HG03196 (cell line): ENCODE measurements at regions not wholly inside any gene's neighbourhood (a gene's known extent, or its start where the extent isn't known, plus 50 kb on each side); places are given as distances from the start of the nearest gene placed in this dataset.

Source experiments
- ATAC-seq: cut with Tn5 transposase; IDR thresholded peaks from one replicate; pipeline ENCODE4 v1.9.1; 2021; ENCODE audit not compliant: unreplicated experiment

DNA sequence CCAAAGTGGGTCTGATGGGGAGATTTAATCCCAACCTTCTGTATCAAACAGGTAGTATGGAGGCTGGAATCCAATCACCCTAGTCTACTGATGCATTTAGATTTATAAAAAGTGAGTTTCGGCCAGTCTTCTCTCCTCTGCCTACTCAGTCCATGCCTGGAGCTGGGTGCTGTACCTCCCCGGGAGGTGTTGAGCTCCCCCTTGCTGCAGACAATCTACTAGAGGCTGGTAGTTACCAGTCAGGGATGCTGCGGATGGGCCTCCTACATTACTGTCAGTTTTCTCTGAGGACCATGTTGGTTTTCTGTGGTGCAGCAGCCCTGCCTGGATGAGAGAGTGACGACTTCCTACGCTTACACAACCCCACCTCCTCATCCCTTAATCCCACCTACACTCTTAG is 118.6 kb upstream of the CELF4 start:
- no peak for ATAC-seq

DNA sequence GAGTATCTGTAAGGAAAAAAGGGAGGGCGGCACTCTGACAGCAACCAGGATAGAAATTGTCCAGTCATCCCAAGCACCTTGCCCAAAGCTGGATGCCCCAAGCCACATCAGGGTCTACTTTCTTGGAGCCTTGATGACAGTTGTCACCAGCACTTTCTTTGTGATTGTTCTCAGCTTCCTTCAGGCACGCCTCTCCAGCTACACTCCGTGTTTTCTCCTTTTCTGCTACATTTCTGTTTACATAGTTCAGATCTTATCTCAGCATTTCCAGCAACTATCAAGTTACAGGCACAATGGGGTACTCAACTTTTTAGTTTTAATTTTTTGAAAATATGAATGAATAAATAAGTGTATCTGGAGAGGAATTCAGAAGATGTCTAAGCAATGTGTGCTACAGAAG is 115.3 kb upstream of the CELF4 start:
- no peak for ATAC-seq

DNA sequence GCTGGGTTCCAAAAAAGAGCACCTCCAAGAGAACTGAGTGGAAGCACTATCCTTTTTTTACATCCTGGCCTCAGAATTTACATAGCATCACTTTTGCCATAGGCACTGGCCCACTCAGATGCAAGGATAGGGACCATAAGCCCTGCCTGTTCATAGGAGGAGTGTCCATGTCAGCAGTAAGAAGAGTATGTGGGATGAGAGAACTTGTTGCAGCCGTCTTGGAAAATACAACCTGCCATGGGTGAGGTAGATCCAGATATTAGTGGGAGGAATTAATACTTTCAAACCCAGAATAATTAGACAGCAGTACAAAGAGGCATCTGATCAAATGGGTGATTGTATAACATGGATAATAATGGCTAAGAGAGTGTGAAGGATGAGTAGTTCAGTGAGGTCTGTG is 110.7 kb upstream of the CELF4 start:
- no peak for ATAC-seq

DNA sequence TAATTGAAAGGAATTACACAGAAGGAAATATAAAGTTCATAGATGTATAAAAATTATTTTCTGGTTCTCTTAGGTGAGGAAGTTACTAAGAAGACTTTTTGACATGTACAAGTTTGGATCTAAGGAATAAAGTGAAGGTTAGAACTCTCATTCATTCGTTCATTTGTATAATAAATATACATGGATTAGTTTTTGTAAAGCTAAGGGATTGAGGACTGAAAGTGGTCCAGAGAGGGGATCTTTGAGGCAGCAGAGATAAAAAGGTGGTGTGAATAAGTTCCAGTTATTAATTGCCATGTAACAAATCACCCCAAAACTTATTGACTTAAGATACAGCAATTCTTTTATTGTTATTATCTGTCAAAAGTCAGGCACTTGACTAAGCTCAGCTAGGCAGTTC is 110.1 kb upstream of the CELF4 start:
- ATAC-seq: no peak

DNA sequence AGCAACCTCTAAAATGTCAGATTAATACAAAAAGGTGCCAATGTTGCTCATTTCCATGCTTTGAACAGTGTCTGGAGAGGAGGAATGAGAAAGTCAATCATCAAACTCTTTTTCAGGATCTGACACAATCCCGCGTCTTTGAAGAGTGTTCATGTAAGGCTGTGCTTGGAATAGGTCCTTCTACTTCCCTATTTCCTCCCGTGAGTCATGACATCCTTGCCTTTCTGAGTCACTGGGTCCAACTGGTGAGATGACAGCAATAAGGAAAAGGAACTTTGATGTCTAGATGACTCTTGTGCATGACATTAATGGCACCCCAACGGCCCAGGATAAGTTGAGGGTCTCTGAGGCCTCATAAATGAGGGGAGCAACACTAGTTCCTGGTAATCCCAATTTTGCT is 109.0 kb upstream of the CELF4 start:
- no peak for ATAC-seq

DNA sequence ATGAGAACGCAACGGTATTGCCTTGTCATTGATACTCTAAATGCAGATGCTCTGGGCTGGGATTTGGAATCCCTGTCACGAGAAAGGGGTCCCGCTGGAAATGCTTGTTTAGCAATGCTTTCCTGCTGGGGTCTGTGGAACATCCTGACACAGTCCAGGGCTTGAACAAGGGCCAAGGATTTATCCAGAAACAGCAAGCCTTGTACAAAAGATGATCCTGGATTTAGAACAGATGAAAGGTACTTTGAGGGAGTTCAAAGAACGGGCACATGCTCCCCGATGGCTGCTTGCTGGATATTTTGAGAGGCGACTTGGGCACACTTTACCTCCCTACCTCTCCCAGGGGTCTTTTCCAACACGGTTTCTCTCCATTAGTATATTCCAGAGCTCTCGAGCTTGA is 108.1 kb upstream of the CELF4 start:
- ATAC-seq: no peak

DNA sequence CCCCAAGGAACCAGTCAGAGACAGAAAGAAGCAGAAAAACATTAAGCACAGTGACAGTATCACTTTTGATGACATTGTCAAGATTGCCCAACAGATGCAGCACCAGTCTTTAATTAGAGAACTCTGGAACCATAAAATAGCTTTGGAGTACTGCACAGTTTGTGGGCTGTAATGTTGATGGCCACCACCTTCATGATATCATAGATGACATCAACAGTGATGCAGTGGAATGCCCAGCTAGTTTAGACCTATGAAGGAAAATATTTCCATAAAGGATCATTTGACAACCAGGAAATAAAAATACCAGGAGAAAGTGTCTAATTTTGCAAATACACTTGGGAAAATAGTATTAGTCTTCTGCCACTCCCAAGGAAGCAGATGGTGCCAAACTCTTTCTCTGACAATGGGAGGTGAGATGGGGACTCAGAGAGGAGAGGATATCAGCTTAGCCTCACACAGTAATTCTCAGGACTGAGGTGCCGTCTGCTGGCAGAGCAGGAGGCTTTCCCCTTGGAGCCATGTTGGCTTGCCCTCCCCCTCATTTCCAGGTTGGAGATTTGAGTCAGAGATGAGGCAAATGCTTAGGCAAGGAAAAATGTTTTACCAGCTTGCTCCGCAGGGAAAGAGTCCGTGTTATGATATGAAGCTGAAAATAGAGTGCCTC is 107.5 kb upstream of the CELF4 start:
- no peak for ATAC-seq

DNA sequence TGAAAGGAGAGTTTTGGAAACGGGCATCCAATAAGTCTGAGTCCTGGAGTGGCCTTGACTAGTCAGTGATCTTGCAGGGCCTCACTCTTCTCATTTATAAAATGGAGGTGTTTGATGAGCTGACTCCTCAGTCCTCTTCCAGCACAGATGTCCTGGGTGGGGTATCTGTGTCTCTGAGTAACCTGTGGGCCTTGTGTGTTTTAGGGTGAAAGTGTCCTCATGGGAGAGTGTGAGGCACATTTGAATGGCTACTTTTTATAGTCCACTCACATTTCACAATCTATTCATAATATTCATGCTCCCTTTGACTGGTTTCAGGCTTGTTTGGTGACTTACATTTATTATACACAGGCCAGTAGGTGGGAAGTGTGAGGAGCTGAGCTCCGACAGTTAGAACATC is 106.4 kb upstream of the CELF4 start:
- no peak for ATAC-seq

DNA sequence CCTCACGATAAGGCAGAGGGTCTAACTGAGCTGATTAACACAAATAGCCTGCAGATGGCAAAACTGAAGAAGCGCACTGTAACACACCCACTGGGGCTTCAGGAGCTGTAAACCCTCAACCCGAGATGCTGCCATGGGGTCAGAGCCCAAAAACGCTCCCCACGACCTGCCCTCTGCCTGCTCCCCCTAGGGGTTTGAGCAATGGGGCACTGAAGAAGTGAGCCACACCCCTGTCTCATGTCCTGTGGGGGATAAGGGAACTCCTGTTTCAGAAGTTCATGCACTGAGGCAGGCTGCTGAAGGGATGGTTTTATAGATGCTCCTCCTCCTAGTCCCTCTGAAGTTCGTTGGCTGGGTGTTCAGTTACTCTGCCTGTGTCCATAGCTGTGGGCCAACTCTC is 105.9 kb upstream of the CELF4 start:
- no peak for ATAC-seq

DNA sequence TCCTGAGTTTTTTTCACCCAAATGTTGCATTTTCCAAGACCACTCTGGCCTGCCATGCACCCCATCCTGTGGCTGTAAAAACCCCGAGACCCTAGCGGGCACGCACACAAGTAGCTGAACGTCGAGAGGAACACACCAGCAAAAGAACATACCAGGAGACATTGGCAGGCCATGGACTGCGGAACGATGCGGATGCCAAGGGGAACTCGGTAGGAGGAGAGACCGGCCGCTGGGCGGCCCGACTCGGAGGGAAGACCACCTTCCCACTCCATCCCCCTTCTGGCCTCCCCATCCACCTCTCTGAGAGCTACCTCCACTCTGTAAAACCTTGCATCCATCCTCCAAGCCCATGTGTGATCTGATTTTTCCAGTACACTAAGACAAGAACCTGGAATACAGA is 105.5 kb upstream of the CELF4 start:
- ATAC-seq: no peak

DNA sequence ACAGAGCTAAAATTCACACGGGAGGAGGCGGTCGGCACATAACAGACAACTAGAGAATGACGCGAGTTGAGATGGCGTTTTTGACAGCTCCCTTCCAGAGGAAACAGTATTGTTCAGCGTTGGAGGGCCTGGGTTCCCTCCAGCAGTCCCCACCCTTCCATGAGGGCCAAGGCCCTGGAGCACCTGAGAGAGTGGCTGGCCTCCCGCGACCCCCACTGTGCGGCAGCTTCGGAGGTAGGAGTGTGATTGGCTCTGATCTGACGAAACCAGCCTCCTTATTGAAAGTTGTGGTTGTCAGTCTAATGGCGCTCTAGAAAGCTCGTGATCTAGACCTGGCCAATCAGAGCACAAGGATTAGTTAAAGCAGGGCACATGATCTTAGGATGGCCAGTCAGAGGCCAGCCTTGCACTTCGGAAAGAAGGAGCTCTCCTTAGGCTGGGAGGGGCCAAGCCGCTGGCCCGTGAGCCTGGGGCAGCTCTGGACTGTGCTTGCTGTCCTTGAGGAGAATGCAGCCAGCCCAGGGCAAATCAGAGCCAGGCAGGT is 104.5 kb upstream of the CELF4 start:
- ATAC-seq: no peak

DNA sequence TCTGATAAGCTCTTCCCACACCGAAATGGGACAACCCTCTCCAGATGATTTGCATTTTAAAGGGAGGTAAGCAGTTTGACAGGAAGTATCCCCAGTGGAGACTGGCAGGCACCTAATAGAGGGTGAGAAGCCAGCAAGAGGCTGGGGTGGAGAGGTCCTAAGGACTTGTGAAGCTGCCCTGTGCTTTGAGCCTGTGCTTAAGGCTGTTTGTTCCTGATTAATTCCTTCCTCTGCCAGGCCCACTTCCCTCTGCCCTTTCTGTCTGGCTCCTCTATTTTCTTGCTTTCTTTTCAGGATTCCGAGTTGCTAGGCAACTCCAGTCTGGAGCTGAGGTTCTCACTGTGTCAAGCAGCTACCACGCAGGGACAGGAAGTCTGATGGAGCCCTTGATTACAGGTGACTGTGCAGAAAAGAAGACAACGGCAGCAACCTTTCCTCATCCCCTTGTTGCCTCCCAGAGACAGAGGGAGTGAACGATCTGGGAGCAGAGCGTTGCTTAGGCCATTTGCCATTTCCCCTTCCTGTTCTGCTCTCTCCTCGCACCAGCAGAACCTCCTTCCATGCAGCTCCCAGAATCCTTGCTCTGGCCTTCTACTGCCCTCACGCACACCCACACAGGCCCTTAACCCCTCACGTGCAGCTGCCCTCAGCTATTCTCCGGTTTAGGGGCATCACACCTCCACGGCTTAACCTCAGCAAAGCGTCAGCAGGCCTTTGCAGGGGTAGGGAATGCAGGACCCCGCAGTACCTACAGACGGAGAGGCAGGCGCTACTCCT is 103.6 kb upstream of the CELF4 start:
- ATAC-seq: no peak

DNA sequence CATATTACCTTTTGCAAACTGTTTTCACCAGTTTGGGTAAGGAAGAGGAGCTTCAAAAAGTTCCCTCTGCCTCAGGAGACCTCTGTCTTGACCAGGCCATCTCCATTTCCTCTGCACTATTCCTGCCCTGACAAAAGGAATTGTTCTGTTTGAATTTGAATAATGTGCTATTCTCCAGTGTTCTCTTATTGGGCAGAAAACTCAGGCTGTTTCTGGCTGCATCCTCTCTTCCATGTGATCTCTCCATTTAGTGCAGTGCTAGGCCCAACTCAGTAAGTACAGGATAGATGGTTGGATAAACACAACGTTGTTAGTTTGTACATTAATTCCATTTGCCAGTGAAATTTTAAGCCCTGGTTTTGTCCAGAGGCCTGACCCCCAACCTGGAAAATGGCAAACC is 102.2 kb upstream of the CELF4 start:
- ATAC-seq: no peak

DNA sequence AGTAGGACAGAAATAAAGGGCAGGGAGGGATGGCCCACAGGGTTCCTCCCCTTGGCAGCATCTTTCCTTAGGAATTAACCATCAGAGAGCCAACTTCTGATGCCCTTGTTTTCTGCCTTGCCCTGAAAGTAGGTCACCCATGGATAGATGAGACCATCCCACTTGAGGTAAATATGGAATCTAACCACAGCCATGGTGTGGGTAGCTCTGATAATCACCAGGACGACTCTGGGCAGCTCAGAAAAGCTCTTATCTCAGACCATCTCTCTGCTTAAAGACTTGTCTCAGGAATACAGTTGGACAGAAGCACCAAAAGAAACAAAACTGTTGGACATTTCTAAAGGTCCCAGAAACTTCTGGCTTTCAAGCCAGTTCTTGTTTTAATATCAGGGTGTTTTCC is 101.4 kb upstream of the CELF4 start:
- ATAC-seq: no peak

DNA sequence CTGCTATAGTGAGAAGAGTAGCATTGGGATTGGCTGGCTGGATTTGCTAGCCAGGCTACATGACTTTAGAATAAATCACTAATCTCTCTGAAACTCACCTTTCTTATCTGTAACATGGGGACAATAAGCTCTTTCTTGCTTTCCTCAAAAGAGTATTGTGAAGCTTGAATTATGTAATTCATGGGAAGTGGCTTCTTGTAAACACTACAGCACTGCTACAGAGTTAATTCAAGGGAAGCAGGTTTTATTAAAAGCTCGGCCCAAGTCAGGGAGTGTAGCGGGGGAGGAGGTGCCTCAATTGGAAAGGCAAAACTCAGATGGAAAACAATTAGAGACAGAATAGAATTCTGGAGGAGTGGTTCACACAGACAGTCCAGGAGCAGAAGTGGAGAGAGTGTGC is 100.9 kb upstream of the CELF4 start:
- ATAC-seq: no peak

DNA sequence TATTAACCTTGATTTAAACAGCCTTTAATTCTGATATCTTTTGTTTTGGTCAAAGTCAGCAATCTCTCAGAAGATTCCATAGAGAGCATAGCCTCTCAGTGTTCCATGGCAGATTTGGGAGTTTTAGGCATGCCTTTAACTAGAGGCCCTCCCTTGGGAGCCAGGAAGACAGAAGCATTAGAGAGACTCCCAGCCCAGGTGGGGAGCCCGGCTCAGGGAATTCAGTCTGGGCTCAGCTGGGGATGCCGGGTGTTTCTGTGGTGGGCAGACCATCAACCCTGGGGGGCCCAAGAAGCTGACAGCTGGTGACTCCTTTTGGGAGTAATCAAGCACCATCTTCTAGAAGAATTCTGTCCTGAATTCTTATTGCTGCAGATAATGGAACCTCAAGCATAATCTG is 99.7 kb upstream of the CELF4 start:
- no peak for ATAC-seq

DNA sequence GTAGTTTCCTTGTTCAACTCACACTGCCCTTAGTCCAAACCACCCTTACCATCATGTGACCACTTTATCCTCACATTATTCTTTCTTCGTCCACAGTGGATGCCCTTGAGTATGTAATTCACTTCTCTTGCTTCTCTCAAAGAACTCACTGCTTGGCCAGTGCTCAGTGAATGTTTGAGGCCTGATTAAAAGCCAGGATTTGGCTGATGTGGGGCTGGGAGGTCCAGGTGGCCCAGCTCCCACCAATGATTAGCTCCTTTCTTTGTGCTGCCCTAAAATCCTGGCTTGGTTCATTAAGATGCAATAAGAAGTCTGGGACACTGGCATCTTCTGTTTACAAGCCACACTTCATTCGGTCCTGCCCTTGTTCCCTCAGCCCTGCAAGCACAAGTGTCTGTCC is 97.8 kb upstream of the CELF4 start:
- ATAC-seq: no peak

DNA sequence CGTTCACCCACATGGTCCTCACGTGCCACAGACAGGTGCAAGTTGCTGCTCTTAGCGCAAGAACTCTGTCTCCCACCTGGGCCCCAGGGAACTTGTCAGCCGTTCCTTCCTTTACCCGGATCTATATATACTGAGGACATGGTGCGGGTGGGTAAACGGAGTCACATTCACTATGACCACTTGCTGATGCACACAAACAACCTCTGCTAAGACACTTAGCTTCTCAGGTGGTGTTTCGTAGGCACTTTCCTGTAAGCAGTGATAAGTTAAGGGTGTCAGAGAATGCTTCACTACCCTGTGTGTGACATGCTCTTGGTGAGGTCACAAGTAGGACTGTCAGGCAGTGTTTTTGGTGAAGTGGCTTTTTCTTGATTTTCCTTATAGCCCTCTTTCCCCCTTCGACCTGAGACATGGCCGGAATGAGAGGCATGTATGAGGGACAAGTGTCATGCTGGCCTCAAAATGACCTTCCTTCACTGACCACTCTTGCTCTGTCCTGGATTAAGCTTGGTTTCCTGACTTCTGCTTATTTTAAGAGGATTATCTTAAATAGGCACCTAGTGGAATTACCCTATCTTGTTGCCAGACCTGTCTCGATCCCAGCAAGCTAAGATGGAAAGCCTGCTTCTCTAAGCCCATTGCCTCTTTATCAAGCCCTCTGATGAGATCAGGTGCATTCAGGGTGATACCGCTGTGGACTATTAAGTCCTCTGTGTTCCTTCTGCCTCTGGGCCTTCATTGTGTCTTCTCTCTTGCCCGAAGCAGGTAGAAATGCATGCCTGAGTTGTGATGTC is 97.1 kb upstream of the CELF4 start:
- no peak for ATAC-seq

DNA sequence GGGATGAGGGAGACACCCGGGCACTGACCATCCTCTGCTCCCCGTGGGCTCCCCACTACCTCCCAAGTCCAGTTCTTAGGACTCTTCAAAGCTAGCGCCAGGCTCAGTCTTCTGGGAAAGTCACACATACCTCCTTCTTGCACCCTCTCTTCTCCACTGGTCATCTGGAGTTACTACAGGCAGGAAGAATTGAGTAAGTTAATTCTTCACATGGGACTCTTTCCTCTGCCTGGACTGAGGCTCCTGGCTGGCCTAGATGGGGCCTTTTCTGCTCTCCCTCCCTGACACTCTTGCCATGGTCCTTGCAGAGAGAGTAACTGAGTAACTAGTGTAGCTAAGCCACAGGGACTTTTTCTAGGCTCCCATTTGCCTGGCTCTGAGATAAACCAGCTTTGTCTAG is 96.5 kb upstream of the CELF4 start:
- no peak for ATAC-seq

DNA sequence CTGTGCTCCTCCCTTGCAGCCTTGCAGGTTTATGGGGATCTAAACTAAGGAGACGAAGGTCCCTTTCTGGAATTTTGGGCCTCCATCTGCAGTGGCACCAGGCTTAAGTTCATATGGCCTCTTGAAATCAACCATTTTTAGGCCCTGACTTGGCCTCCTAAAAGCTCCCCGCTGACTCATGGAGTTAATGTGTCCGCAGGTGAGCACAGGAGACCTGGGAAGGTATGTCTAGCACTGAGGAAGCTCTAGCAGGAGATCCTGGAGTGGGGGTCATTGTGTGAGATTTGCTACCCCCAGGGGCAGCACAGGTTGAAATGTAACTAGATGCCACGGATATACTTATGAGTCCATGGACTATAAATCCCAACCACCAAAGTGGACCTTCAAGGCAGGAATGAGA is 95.9 kb upstream of the CELF4 start:
- ATAC-seq: no peak

DNA sequence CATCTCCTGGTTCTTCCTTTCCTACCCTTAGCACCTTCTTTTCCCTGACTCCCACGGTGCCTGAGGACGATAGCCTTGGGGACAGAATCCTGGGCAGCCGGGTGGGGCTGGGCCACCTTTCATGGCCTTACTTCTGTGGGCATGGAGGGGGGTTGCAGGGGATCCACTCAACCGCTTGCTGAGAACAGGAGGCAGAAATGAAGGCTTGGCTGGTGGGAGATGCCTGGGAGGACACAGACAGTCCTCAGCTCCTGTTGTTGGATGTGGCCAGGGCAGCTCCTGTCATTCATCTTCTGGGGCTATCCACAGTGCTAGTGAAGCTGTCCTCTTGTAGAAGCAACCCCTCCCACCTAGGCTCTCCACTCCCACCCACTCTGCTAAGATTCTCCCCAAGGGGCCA is 95.5 kb upstream of the CELF4 start:
- no peak for ATAC-seq

DNA sequence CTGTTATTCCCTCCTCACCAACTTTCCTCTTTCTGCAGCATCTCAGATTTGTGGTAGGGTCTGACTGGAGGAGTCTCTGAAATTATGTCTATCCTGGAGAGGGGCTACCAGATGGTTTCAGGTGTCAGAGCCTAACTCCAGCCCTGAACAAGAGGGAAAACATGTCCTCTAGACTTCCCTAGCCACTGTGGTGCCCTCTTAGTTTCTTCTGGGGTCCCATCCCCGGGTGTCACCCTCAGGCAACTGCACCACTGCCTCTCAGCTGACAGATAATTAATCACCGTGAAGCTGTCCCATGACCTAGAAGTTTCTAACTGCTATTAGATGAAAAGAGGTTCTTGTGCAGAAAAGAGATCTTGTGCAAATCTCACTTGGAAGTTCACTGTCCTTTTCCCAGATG is 95.1 kb upstream of the CELF4 start:
- no peak for ATAC-seq
